MCF 10A (cell line): ENCODE measurements at regions not wholly inside any gene's neighbourhood (a gene's known extent, or its start where the extent isn't known, plus 50 kb on each side); places are given as distances from the start of the nearest gene placed in this dataset.
A peak's percentile ranks its signal among the peaks of the same experiment; 100 is the strongest.

Source experiments
- BruUV-seq: library from RNA; stranded (reverse); fragments of 400-500 nt; replicated peaks from 2 replicates; lab custom pipeline; 2021; lab: Mats Ljungman, UMichigan
- CTCF ChIA-PET: fragments of 300-600 bp; sonication (Branson Sonifier 250); formaldehyde crosslinking; extraction: SDS; loops from one replicate; lab custom pipeline; 2021; ENCODE audit warnings: antibody characterized with exemption, inconsistent platforms; lab: Yijun Ruan, JAX
- POLR2A ChIA-PET: fragments of 300-600, 350-650 bp; sonication (Branson Sonifier 250); formaldehyde crosslinking; extraction: SDS; loops from one replicate; lab custom pipeline; 2020; ENCODE audit warnings: antibody characterized with exemption, inconsistent platforms; lab: Yijun Ruan, JAX
- DNase-seq: peaks from one replicate; pipeline ENCODE4 v3.0.0-alpha.2; 2018; ENCODE audit not compliant: unreplicated experiment
- H3K27ac Mint-ChIP-seq: one replicate; pipeline ENCODE4 v1.8.0; 2022; ENCODE audit warnings: mild to moderate bottlenecking, low read depth, mixed read lengths; ENCODE audit not compliant: unreplicated experiment
- H3K27me3 Mint-ChIP-seq: one replicate; pipeline ENCODE4 v1.8.0; 2022; ENCODE audit warnings: mixed read lengths; ENCODE audit not compliant: insufficient read depth, unreplicated experiment
- H3K36me3 Mint-ChIP-seq: one replicate; pipeline ENCODE4 v1.8.0; 2022; ENCODE audit warnings: mild to moderate bottlenecking, moderate library complexity, mixed read lengths; ENCODE audit not compliant: insufficient read depth, unreplicated experiment
- H3K4me1 Mint-ChIP-seq: one replicate; pipeline ENCODE4 v1.8.0; 2022; ENCODE audit warnings: mixed read lengths; ENCODE audit not compliant: insufficient read depth, unreplicated experiment
- H3K4me3 Mint-ChIP-seq: one replicate; pipeline ENCODE4 v1.8.0; 2022; ENCODE audit warnings: mild to moderate bottlenecking, moderate library complexity, mixed read lengths; ENCODE audit not compliant: unreplicated experiment
- H3K9me3 Mint-ChIP-seq: one replicate; pipeline ENCODE4 v1.8.0; 2022; ENCODE audit warnings: mixed read lengths; ENCODE audit not compliant: unreplicated experiment
- CTCF ChIP-seq: fragments of 200-600 bp; IDR thresholded peaks from one replicate; pipeline ENCODE4 v1.8.0; 2022; ENCODE audit warnings: antibody characterized with exemption, mild to moderate bottlenecking; ENCODE audit not compliant: unreplicated experiment
- intact Hi-C: fragments of 100-400 bp; cut with micrococcal nuclease; formaldehyde crosslinking; loops from 2 replicates; pipeline ENCODE4 v1.14.1; 2022

- Mint-ChIP-seq H3K27ac (no peak overlapping the region), H3K27me3 (no peaks in the 10 kb centered on the region), H3K4me3 (no peak overlapping the region), H3K36me3 (no peaks in the 10 kb centered on the region), H3K9me3 (no peaks in the 10 kb centered on the region), H3K4me1 (peaks cover 3% of the 10 kb centered on the region)
- ChIA-PET POLR2A (no interaction called here), CTCF (no interaction called here)
- no TSS peak for BruUV-seq
- no peak for TF ChIP-seq CTCF
- DNase-seq, result no peak
- intact Hi-C loops, result loop anchor here (10.0 kb wide), 1 partner anchor 73 kb away; the partner anchor contains the start of gene SMC2
Measured at GRCh38 chr9:104022083-104022482, 72.0 kb upstream of the SMC2 start.

GRCh38 chr9:104025104-104025503, 69.0 kb upstream of the SMC2 start:
- H3K9me3 Mint-ChIP-seq, result no peaks in the 10 kb centered on the region
- intact Hi-C loops, result loop anchor here (10.0 kb wide), 1 partner anchor 70 kb away; the partner anchor contains the start of gene SMC2
- H3K27me3 Mint-ChIP-seq, result no peaks in the 10 kb centered on the region
- POLR2A ChIA-PET, result no interaction called here
- CTCF ChIA-PET, result no interaction called here
- H3K36me3 Mint-ChIP-seq, result no peaks in the 10 kb centered on the region
- no peak overlapping the region for H3K4me3 Mint-ChIP-seq
- H3K27ac Mint-ChIP-seq, result no peak overlapping the region
- H3K4me1 Mint-ChIP-seq, result peaks cover 17% of the 10 kb centered on the region
- BruUV-seq, result no TSS peak
- peak; percentile 26 for DNase-seq
- no peak for TF ChIP-seq CTCF

- POLR2A ChIA-PET, result no interaction called here
- no peaks in the 10 kb centered on the region for H3K36me3 Mint-ChIP-seq
- BruUV-seq, result no TSS peak
- DNase-seq, result no peak
- no peak overlapping the region for H3K27ac Mint-ChIP-seq
- intact Hi-C loops, result loop anchor here (1.0 to 10.0 kb wide), 2 partner anchors 69 to 360 kb away; partner anchors contain the start of gene SMC2
- H3K9me3 Mint-ChIP-seq, result no peaks in the 10 kb centered on the region
- H3K27me3 Mint-ChIP-seq, result no peaks in the 10 kb centered on the region
- CTCF ChIA-PET, result no interaction called here
- peaks cover 17% of the 10 kb centered on the region for H3K4me1 Mint-ChIP-seq
- peak; percentile 12 for TF ChIP-seq CTCF
- no peak overlapping the region for H3K4me3 Mint-ChIP-seq
Measured at GRCh38 chr9:104025945-104026344, 68.2 kb upstream of the SMC2 start.

GRCh38 chr9:104027295-104027694, 66.8 kb upstream of the SMC2 start:
- ChIA-PET POLR2A (interaction anchor here (0.7 to 1.0 kb wide), 3 partner anchors 11 to 66 kb away, joined by 3 read pairs; partner anchors contain the start of gene SMC2), CTCF (interaction anchor here (0.5 to 0.6 kb wide), 4 partner anchors 46 to 1195 kb away, joined by 3 to 5 read pairs (median 4); no protein-coding TSS in a partner anchor)
- Mint-ChIP-seq H3K27ac (peak overlapping the region; percentile 16), H3K9me3 (no peaks in the 10 kb centered on the region), H3K4me3 (peak overlapping the region; percentile 19), H3K27me3 (no peaks in the 10 kb centered on the region), H3K4me1 (peaks cover 17% of the 10 kb centered on the region), H3K36me3 (no peaks in the 10 kb centered on the region)
- intact Hi-C loops, result loop anchor here (10.0 kb wide), 1 partner anchor 68 kb away; the partner anchor contains the start of gene SMC2
- TF ChIP-seq CTCF, result no peak
- no peak for DNase-seq
- BruUV-seq, result no TSS peak
